A549 (cell line): ENCODE measurements at regions not wholly inside any gene's neighbourhood (a gene's known extent, or its start where the extent isn't known, plus 50 kb on each side); places are given as distances from the start of the nearest gene placed in this dataset.

Experiments
- CHD2 ChIP-seq: fragments of 150-350 bp; IDR thresholded peaks from 2 replicates; pipeline ENCODE4 v1.6.1; 2014; ENCODE audit warnings: low read length; ENCODE audit not compliant: partially characterized antibody
- CHD4 ChIP-seq: fragments of 200-600 bp; sonication (generic); IDR thresholded peaks from 2 replicates; pipeline ENCODE4 v1.6.1; 2016; ENCODE audit warnings: antibody characterized with exemption, mild to moderate bottlenecking, borderline replicate concordance
- HOXB13 ChIP-seq: fragments of 250-450 bp; sonication (Bioruptor Pico); IDR thresholded peaks from 2 replicates; pipeline ENCODE4 v1.5.0; 2020; ENCODE audit warnings: low read depth, mild to moderate bottlenecking, moderate library complexity
- JUNB ChIP-seq: fragments of >200 bp; sonication (Bioruptor Twin); formaldehyde crosslinking; IDR thresholded peaks from 2 replicates; pipeline ENCODE4 v1.6.1; 2016
- KDM5A ChIP-seq: fragments of 200-600 bp; sonication (generic); IDR thresholded peaks from 2 replicates; pipeline ENCODE4 v1.6.1; 2016; ENCODE audit warnings: antibody characterized with exemption, mild to moderate bottlenecking
- MAX ChIP-seq: IDR thresholded peaks from 2 replicates; pipeline ENCODE4 v1.6.1; 2012
- MAZ ChIP-seq: fragments of 150-350 bp; IDR thresholded peaks from 2 replicates; pipeline ENCODE4 v1.6.1; 2014; ENCODE audit warnings: antibody characterized with exemption, low read depth, low read length, borderline replicate concordance
- MYC ChIP-seq: IDR thresholded peaks from 2 replicates; pipeline ENCODE4 v1.6.1; 2012; ENCODE audit warnings: mild to moderate bottlenecking, inconsistent platforms, low read length, improper control_type of control experiment, borderline replicate concordance
- POLR2A ChIP-seq: IDR thresholded peaks from 2 replicates; pipeline ENCODE4 v1.6.1; 2012; ENCODE audit warnings: mild to moderate bottlenecking, low read length
- RCOR1 ChIP-seq: fragments of 150-350 bp; IDR thresholded peaks from 2 replicates; pipeline ENCODE4 v1.6.1; 2014; ENCODE audit warnings: antibody characterized with exemption, low read length, low read depth
- REST ChIP-seq: fragments of 200-600 bp; sonication (generic); IDR thresholded peaks from 2 replicates; pipeline ENCODE4 v1.6.1; 2016; ENCODE audit warnings: antibody characterized with exemption, mild to moderate bottlenecking, moderate library complexity
- RNF2 ChIP-seq: fragments of 200-600 bp; sonication (generic); IDR thresholded peaks from 2 replicates; pipeline ENCODE4 v1.6.1; 2016; ENCODE audit warnings: low read depth, mild to moderate bottlenecking, antibody characterized with exemption, moderate library complexity, borderline replicate concordance
- TF ChIP-seq, protein P1 (sequence below): fragments of >200 bp; sonication (Bioruptor Twin); formaldehyde crosslinking; IDR thresholded peaks from 3 replicates; pipeline ENCODE4 v1.5.1; 2016

GRCh38 chr9:73325983-73326382 is 174.3 kb downstream of the ANXA1 start:
- TF ChIP-seq KDM5A (no peak), MYC (no peak), RNF2 (no peak), REST (no peak), HOXB13 (no peak), MAZ (no peak), CHD4 (no peak), JUNB (no peak), POLR2A (no peak), CHD2 (no peak), RCOR1 (no peak), MAX (no peak)
- TF ChIP-seq, protein P1, sequence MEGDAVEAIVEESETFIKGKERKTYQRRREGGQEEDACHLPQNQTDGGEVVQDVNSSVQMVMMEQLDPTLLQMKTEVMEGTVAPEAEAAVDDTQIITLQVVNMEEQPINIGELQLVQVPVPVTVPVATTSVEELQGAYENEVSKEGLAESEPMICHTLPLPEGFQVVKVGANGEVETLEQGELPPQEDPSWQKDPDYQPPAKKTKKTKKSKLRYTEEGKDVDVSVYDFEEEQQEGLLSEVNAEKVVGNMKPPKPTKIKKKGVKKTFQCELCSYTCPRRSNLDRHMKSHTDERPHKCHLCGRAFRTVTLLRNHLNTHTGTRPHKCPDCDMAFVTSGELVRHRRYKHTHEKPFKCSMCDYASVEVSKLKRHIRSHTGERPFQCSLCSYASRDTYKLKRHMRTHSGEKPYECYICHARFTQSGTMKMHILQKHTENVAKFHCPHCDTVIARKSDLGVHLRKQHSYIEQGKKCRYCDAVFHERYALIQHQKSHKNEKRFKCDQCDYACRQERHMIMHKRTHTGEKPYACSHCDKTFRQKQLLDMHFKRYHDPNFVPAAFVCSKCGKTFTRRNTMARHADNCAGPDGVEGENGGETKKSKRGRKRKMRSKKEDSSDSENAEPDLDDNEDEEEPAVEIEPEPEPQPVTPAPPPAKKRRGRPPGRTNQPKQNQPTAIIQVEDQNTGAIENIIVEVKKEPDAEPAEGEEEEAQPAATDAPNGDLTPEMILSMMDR = no peak
